K562 (cell line): ENCODE measurements at regions not wholly inside any gene's neighbourhood (a gene's known extent, or its start where the extent isn't known, plus 50 kb on each side); places are given as distances from the start of the nearest gene placed in this dataset.

ENCODE experiments used
- ATAC-seq: fragments of 200-7000 bp; cut with Tn5 transposase; 3 replicates; pipeline ENCODE4 v1.9.1; 2020; ENCODE audit warnings: moderate library complexity
- BruUV-seq: library from RNA; stranded (reverse); fragments of 400-500 nt; replicated peaks from 2 replicates; lab custom pipeline; 2021; lab: Mats Ljungman, UMichigan
- CTCF ChIA-PET: fragments of 300-600 bp; formaldehyde crosslinking; extraction: SDS; loops from one replicate; lab custom pipeline; 2021; ENCODE audit warnings: low intra/inter-chr PET ratio; lab: Yijun Ruan, JAX
- POLR2A ChIA-PET: fragments of 300-600, 350-650 bp; sonication (Branson Sonifier 250); formaldehyde crosslinking; extraction: SDS; loops from one replicate; lab custom pipeline; 2021; ENCODE audit warnings: antibody characterized with exemption, inconsistent platforms; lab: Yijun Ruan, JAX
- DNase-seq, 4 experiments: peaks; one replicate each; pipeline versions ENCODE4 v3.0.0 to v3.0.0-alpha.2; 2011 to 2018; ENCODE audit warnings: low spot score in 3 of 4, mixed read lengths in 3 of 4; ENCODE audit errors: extremely low read depth in 1 of 4
- FAIRE-seq: peaks from 2 replicates; lab custom pipeline; 2011; peaks lifted over from hg19 to GRCh38; lab: Jason Lieb, UNC
- H2AFZ ChIP-seq: 2 replicates; pipeline ENCODE4 v1.6.0; 2011; ENCODE audit warnings: low read depth, low read length, control low read depth, inconsistent platforms
- H3K27ac ChIP-seq: fragments of 200-600 bp; 3 replicates; pipeline ENCODE4 v1.8.0; 2011; ENCODE audit warnings: low read depth, mild to moderate bottlenecking, control low read depth, inconsistent platforms, low read length, moderate library complexity, mixed read lengths; ENCODE audit errors: extremely low read depth
- H3K27me3 ChIP-seq, 2 experiments: fragments of 300-600 bp in 1 of 2; 2 replicates in 1 of 2; 3 replicates in 1 of 2; pipeline versions ENCODE4 v1.6.0 to v1.8.0; 2011; ENCODE audit warnings: inconsistent platforms in 2 of 2, low read length in 2 of 2, mild to moderate bottlenecking in 1 of 2, mixed read lengths in 1 of 2, moderate library complexity in 1 of 2; ENCODE audit not compliant: control insufficient read depth in 2 of 2, insufficient read depth in 2 of 2
- H3K36me3 ChIP-seq: fragments of 300-600 bp; 3 replicates; pipeline ENCODE4 v1.8.0; 2011; ENCODE audit warnings: mild to moderate bottlenecking, low read length, inconsistent platforms; ENCODE audit not compliant: control insufficient read depth, insufficient read depth
- H3K4me1 ChIP-seq, 2 experiments: fragments of 200-600 bp in 1 of 2; replicated peaks in 1 of 2; 2 replicates in 1 of 2; 3 replicates in 1 of 2; pipeline versions ENCODE4 v1.5.1 to v1.8.0; 2011; ENCODE audit warnings: inconsistent platforms in 2 of 2, low read length in 2 of 2, mild to moderate bottlenecking in 1 of 2, mixed read lengths in 1 of 2, moderate library complexity in 1 of 2; ENCODE audit not compliant: control insufficient read depth in 2 of 2, insufficient read depth in 2 of 2
- H3K4me2 ChIP-seq: 2 replicates; pipeline ENCODE4 v1.6.1; 2011; ENCODE audit warnings: low read length, control low read depth, inconsistent platforms, mixed read lengths; ENCODE audit not compliant: insufficient read depth
- H3K4me3 ChIP-seq: fragments of 200-600 bp; sonication (generic), shearing (Covaris generic); 2 replicates; pipeline ENCODE4 v1.5.1; 2016; ENCODE audit warnings: control low read depth, inconsistent platforms
- H3K79me2 ChIP-seq: fragments of 200-600 bp; 3 replicates; pipeline ENCODE4 v1.8.0; 2011; ENCODE audit warnings: low read length, inconsistent platforms; ENCODE audit not compliant: control insufficient read depth, insufficient read depth
- H3K9ac ChIP-seq, 2 experiments: 2 replicates each; pipeline versions ENCODE4 v1.6.0 to v1.6.1; 2011; ENCODE audit warnings: low read depth in 2 of 2, low read length in 2 of 2, control low read depth in 1 of 2, inconsistent platforms in 1 of 2, mild to moderate bottlenecking in 1 of 2, mixed read lengths in 1 of 2; ENCODE audit not compliant: insufficient read depth in 1 of 2
- H3K9me1 ChIP-seq: one replicate; pipeline ENCODE4 v1.6.0; 2011; ENCODE audit warnings: inconsistent platforms, mild to moderate bottlenecking, low read length, moderate library complexity; ENCODE audit not compliant: control insufficient read depth, insufficient read depth
- H3K9me3 ChIP-seq: replicated peaks from 2 replicates; pipeline ENCODE4 v1.5.1; 2011; ENCODE audit warnings: low read depth, low read length, inconsistent platforms; ENCODE audit not compliant: control insufficient read depth, insufficient read depth
- H4K20me1 ChIP-seq: replicated peaks from 2 replicates; pipeline ENCODE4 v1.6.1; 2011; ENCODE audit warnings: low read length, inconsistent platforms, mixed read lengths; ENCODE audit not compliant: control insufficient read depth, insufficient read depth
- ARID1B ChIP-seq: fragments of 450-650 bp; IDR thresholded peaks from 2 replicates; pipeline ENCODE4 v1.6.1; 2016; ENCODE audit warnings: antibody characterized with exemption, mild to moderate bottlenecking, inconsistent platforms
- CBFA2T3 ChIP-seq: fragments of 450-650 bp; IDR thresholded peaks from 2 replicates; pipeline ENCODE4 v1.6.1; 2017
- MED1 ChIP-seq: sonication (generic); formaldehyde crosslinking; IDR thresholded peaks from 2 replicates; pipeline ENCODE4 v1.8.1; 2023; ENCODE audit warnings: missing genetic modification reagents, borderline replicate concordance
- MEF2A ChIP-seq: IDR thresholded peaks from 2 replicates; pipeline ENCODE4 v1.6.1; 2011; ENCODE audit warnings: low read depth, mild to moderate bottlenecking, low read length, moderate library complexity; ENCODE audit not compliant: control insufficient read depth
- MYC ChIP-seq, 2 experiments: fragments of 250-450 bp in 1 of 2; sonication (Bioruptor Pico) in 1 of 2; IDR thresholded peaks; 2 replicates each; pipeline versions ENCODE4 v1.5.1 to v1.6.1; 2012 to 2021; ENCODE audit warnings: low read depth in 2 of 2, borderline replicate concordance in 1 of 2, improper control_type of control experiment in 1 of 2, low read length in 1 of 2, mild to moderate bottlenecking in 1 of 2, moderate library complexity in 1 of 2
- NFIC ChIP-seq: fragments of 450-650 bp; IDR thresholded peaks from 2 replicates; pipeline ENCODE4 v1.6.1; 2017; ENCODE audit warnings: mild to moderate bottlenecking, inconsistent platforms
- NR2C1 ChIP-seq, 2 experiments: fragments of 450-650 bp; IDR thresholded peaks; 2 replicates each; pipeline ENCODE4 v1.6.1; 2017; ENCODE audit warnings: mild to moderate bottlenecking in 2 of 2, antibody characterized with exemption in 1 of 2, inconsistent platforms in 1 of 2, missing compliant biosample characterization in 1 of 2, missing genetic modification characterization in 1 of 2
- POU5F1 ChIP-seq: fragments of 150-350 bp; IDR thresholded peaks from 2 replicates; pipeline ENCODE4 v1.6.1; 2014; ENCODE audit warnings: borderline replicate concordance, low read length, low read depth, mild to moderate bottlenecking; ENCODE audit not compliant: partially characterized antibody
- TCF15 ChIP-seq: fragments of 250-450 bp; sonication (Bioruptor Pico); IDR thresholded peaks from 2 replicates; pipeline ENCODE4 v1.8.0; 2022; ENCODE audit warnings: moderate library complexity, mild to moderate bottlenecking, inconsistent platforms
- TSC22D4 ChIP-seq: fragments of 450-650 bp; IDR thresholded peaks from 2 replicates; pipeline ENCODE4 v1.6.1; 2016; ENCODE audit warnings: missing genetic modification characterization, missing biosample characterization, control low read depth
- ZMIZ1 ChIP-seq, 2 experiments: fragments of 150-350 bp in 1 of 2; IDR thresholded peaks; 2 replicates each; pipeline ENCODE4 v1.6.1; 2012 to 2016; ENCODE audit warnings: low read depth in 2 of 2, low read length in 2 of 2, mild to moderate bottlenecking in 1 of 2, moderate library complexity in 1 of 2
- ZNF280B ChIP-seq: fragments of 250-450 bp; sonication (Bioruptor Pico); IDR thresholded peaks from 2 replicates; pipeline ENCODE4 v1.5.1; 2021; ENCODE audit warnings: mild to moderate bottlenecking
- ZNF655 ChIP-seq: fragments of 250-450 bp; sonication (Bioruptor Pico); IDR thresholded peaks from 2 replicates; pipeline ENCODE4 v1.5.0; 2021
- WGBS: fragments of 100-300 bp; shearing (Covaris generic); methylation state at CpG from one replicate; pipeline ENCODE4 v1.1.6; 2016; ENCODE audit warnings: low coverage, mixed read lengths; ENCODE audit not compliant: insufficient coverage; ENCODE audit errors: missing lambda C conversion rate; 5-methylcytosine and 5-hydroxymethylcytosine counted together
- in situ Hi-C: fragments of 300-500 bp; cut with MboI; formaldehyde crosslinking; loops from 4 replicates; pipeline ENCODE4 v1.15.0; 2018; ENCODE audit warnings: inconsistent platforms, mixed read lengths
- intact Hi-C: fragments of 100-400 bp; cut with micrococcal nuclease; formaldehyde crosslinking; loops from 2 replicates; pipeline ENCODE4 v1.14.2; 2022

GRCh38 chr22:27685515-27685914 lies 116.0 kb downstream of the MN1 start:
- CTCF ChIA-PET = no interaction called here
- Histone ChIP-seq H3K27me3 (no peaks in the 10 kb centered on the region), H3K9ac (peak overlapping the region in 1 of 2 experiments; percentile 64; a peak in 1 of 4 replicates)
- TF ChIP-seq ZNF280B (CRISPR knock-in tag) = no peak
- TF ChIP-seq ARID1B = no peak
- TF ChIP-seq CBFA2T3 = peak; percentile 42; the same call in 1 of the 2 replicates
- TF ChIP-seq TCF15 (CRISPR knock-in tag) = no peak
- no peak for TF ChIP-seq MED1 (CRISPR knock-in tag)
- peak; percentile 31; the same call in 1 of the 2 replicates for TF ChIP-seq NFIC
- no peak for TF ChIP-seq MEF2A
- no peak for TF ChIP-seq TSC22D4
- TF ChIP-seq POU5F1 = no peak
- TF ChIP-seq MYC (IDR thresholded peaks at IDR 0.05; ENCODE audit: low read depth, low read length) = no peak
- no peak for TF ChIP-seq MYC (CRISPR knock-in tag; IDR thresholded peaks at IDR 0.05; ENCODE audit: borderline replicate concordance, low read depth)
- no peak for TF ChIP-seq ZNF655 (CRISPR knock-in tag)
- no peak for TF ChIP-seq ZMIZ1 (IDR thresholded peaks at IDR 0.05; ENCODE audit: low read depth in 2 of 2, low read length in 2 of 2)
- no peak for TF ChIP-seq NR2C1 (IDR thresholded peaks at IDR 0.05)
- TF ChIP-seq NR2C1 (tag; IDR thresholded peaks at IDR 0.05) = no peak
- TF ChIP-seq, all 486 proteins: peak for 2
- no peak for FAIRE-seq
- peaks cover 9 to 10% of the 10 kb centered on the region in 2 experiments; a peak in 3 of 5 replicates for H3K4me1 ChIP-seq
- POLR2A ChIA-PET = interaction anchor here (1.0 kb wide), 1 partner anchor 359 kb away, joined by 4 read pairs; no protein-coding TSS in a partner anchor
- no peaks in the 10 kb centered on the region for H3K9me1 ChIP-seq
- ATAC-seq = no peak; the same call in 1 of the 3 replicates
- BruUV-seq = no TSS peak
- H3K4me3 ChIP-seq = no peak overlapping the region
- H3K79me2 ChIP-seq = no peaks in the 10 kb centered on the region
- H2AFZ ChIP-seq = no peak overlapping the region
- no peak overlapping the region; the same call in 1 of the 2 replicates for H3K4me2 ChIP-seq
- intact Hi-C loops = no loop called here
- WGBS = 60% methylated on average over 5 of the region's 5 CpGs
- peak in 2 of 4 experiments; percentile 9 to 35 for DNase-seq
- in situ Hi-C loops = no loop called here
- H3K36me3 ChIP-seq = no peaks in the 10 kb centered on the region
- H3K9me3 ChIP-seq = no peaks in the 10 kb centered on the region
- no peak overlapping the region for H3K27ac ChIP-seq
- H4K20me1 ChIP-seq = no peaks in the 10 kb centered on the region
